IPS-NIHi11 (cell line): ENCODE measurements at regions not wholly inside any gene's neighbourhood (a gene's known extent, or its start where the extent isn't known, plus 50 kb on each side); places are given as distances from the start of the nearest gene placed in this dataset.
"Not testable (repeated sequence)": the region's sequence is repeated elsewhere in the genome, so short reads cannot be mapped to it uniquely, and the experiment has no call there.

Source experiments
- DNase-seq: peaks from one replicate; pipeline ENCODE4 v3.0.0; 2012; ENCODE audit warnings: mixed read lengths, low spot score

GRCh38 chr21:28174701-28175100 lies 818.0 kb downstream of the LTN1 start:
- no peak for DNase-seq

- no peak for DNase-seq
Observed at GRCh38 chr21:28174006-28174405, 818.7 kb downstream of the LTN1 start.

- DNase-seq: no peak
Observed at GRCh38 chr21:28172376-28172775, 820.3 kb downstream of the LTN1 start.

GRCh38 chr21:28167366-28167765 lies 825.3 kb downstream of the LTN1 start:
- DNase-seq: no peak

GRCh38 chr21:28164519-28164918 lies 828.2 kb downstream of the LTN1 start:
- DNase-seq: not testable (repeated sequence)

- not testable (repeated sequence) for DNase-seq
Observed at GRCh38 chr21:28162052-28162451, 830.6 kb downstream of the LTN1 start.

GRCh38 chr21:28160378-28160777 lies 832.3 kb downstream of the LTN1 start:
- no peak for DNase-seq

- DNase-seq: no peak
Observed at GRCh38 chr21:28159396-28159795, 833.3 kb downstream of the LTN1 start.

- no peak for DNase-seq
Observed at GRCh38 chr21:28156590-28156989, 836.1 kb downstream of the LTN1 start.

- no peak for DNase-seq
Observed at GRCh38 chr21:28154121-28154520, 838.6 kb downstream of the LTN1 start.

GRCh38 chr21:28152732-28153131 lies 839.9 kb downstream of the LTN1 start:
- no peak for DNase-seq

- DNase-seq: no peak
Observed at GRCh38 chr21:28151758-28152157, 840.9 kb downstream of the LTN1 start.

GRCh38 chr21:28150778-28151177 lies 841.9 kb downstream of the LTN1 start:
- no peak for DNase-seq

- no peak for DNase-seq
Observed at GRCh38 chr21:28148400-28149064, 844.1 kb downstream of the LTN1 start.

GRCh38 chr21:28144653-28145052 lies 848.0 kb downstream of the LTN1 start:
- DNase-seq: no peak

GRCh38 chr21:28144089-28144488 lies 848.6 kb downstream of the LTN1 start:
- DNase-seq: no peak

- DNase-seq: no peak
Observed at GRCh38 chr21:28142697-28143096, 850.0 kb downstream of the LTN1 start.

- no peak for DNase-seq
Observed at GRCh38 chr21:28138272-28138671, 854.4 kb downstream of the LTN1 start.

GRCh38 chr21:28136656-28137255 lies 855.9 kb downstream of the LTN1 start:
- no peak for DNase-seq

GRCh38 chr21:28135646-28136045 lies 857.0 kb downstream of the LTN1 start:
- DNase-seq: no peak

- DNase-seq: no peak
Observed at GRCh38 chr21:28133116-28133515, 859.6 kb downstream of the LTN1 start.

- DNase-seq: no peak
Observed at GRCh38 chr21:28132713-28133112, 860.0 kb downstream of the LTN1 start.

GRCh38 chr21:28127175-28127785 lies 865.4 kb downstream of the LTN1 start:
- DNase-seq: no peak
